Testis (tissue), 2 donors: ENCODE measurements at regions not wholly inside any gene's neighbourhood (a gene's known extent, or its start where the extent isn't known, plus 50 kb on each side); places are given as distances from the start of the nearest gene placed in this dataset.
"Not testable (repeated sequence)": the region's sequence is repeated elsewhere in the genome, so short reads cannot be mapped to it uniquely, and the experiment has no call there.

Experiments used
- DNase-seq: peaks from one replicate; pipeline ENCODE4 v3.0.0-alpha.2; 2019
- H3K27ac ChIP-seq, 2 donors: fragments of 200-600 bp; sonication (generic); one replicate each; pipeline ENCODE4 v1.5.1; 2019
- H3K27me3 ChIP-seq: fragments of 200-600 bp; sonication (generic); one replicate; pipeline ENCODE4 v1.5.1; 2019
- H3K36me3 ChIP-seq: fragments of 200-600 bp; sonication (generic); one replicate; pipeline ENCODE4 v1.5.1; 2017; ENCODE audit warnings: low read depth; ENCODE audit errors: missing control alignments
- H3K4me1 ChIP-seq: fragments of 200-600 bp; sonication (generic); one replicate; pipeline ENCODE4 v1.5.1; 2019
- H3K4me3 ChIP-seq, 2 donors: fragments of 200-600 bp; sonication (generic); one replicate each; pipeline ENCODE4 v1.5.1; 2017 to 2019
- H3K9me3 ChIP-seq: fragments of 200-600 bp; sonication (generic); one replicate; pipeline ENCODE4 v1.5.1; 2017
- POLR2A ChIP-seq: fragments of 450-650 bp; IDR thresholded peaks from one replicate; pipeline ENCODE4 v1.6.1; 2017; ENCODE audit warnings: antibody characterized with exemption, mild to moderate bottlenecking, moderate library complexity
- WGBS, 2 donors: methylation state at CpG; one replicate each; pipeline ENCODE4 v1.1.5; 2018; 5-methylcytosine and 5-hydroxymethylcytosine counted together
- intact Hi-C: fragments of 100-400 bp; cut with DNase I; formaldehyde crosslinking; loops from one replicate; pipeline ENCODE4 v1.15.1; 2023; ENCODE audit warnings: low total_unique reads
- TF ChIP-seq, protein P1 (sequence below), 3 experiments: fragments of 450-650 bp in 2 of 3; fragments of 200-600 bp in 1 of 3; sonication (generic) in 1 of 3; IDR thresholded peaks; one replicate each; pipeline ENCODE4 v1.5.1; 2016 to 2019; ENCODE audit warnings: antibody characterized with exemption in 3 of 3, mild to moderate bottlenecking in 2 of 3, moderate library complexity in 1 of 3

DNA sequence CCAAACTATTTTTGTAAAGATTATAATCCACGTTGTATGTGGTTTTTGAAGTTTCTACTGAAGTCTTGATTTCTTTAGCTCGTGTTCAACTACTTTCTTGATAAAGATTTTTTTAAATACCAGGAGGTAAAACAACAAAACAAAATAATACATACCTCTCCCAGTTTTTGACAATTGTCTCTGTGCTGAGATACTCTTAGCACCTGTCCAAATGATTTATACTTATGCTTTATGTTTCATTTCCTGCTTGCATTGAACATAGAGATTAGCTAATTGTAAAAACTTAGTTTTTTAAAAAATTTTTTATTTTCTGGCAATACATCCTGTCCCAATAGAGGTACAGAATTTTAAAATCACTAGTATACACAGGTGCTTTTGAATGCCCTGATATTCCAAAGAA, 506.9 kb upstream of the ADGRB3 start:
- intact Hi-C loops, result no loop called here
- H3K27ac ChIP-seq, result no peak overlapping the region
- no peaks in the 10 kb centered on the region for H3K27me3 ChIP-seq
- WGBS, 2 donors, result 77 to 79% methylated on average over 2 of the region's 2 CpGs
- no peaks in the 10 kb centered on the region for H3K36me3 ChIP-seq
- H3K4me1 ChIP-seq, result no peaks in the 10 kb centered on the region
- H3K4me3 ChIP-seq, result no peak overlapping the region
- no peak for TF ChIP-seq POLR2A
- TF ChIP-seq, protein P1, sequence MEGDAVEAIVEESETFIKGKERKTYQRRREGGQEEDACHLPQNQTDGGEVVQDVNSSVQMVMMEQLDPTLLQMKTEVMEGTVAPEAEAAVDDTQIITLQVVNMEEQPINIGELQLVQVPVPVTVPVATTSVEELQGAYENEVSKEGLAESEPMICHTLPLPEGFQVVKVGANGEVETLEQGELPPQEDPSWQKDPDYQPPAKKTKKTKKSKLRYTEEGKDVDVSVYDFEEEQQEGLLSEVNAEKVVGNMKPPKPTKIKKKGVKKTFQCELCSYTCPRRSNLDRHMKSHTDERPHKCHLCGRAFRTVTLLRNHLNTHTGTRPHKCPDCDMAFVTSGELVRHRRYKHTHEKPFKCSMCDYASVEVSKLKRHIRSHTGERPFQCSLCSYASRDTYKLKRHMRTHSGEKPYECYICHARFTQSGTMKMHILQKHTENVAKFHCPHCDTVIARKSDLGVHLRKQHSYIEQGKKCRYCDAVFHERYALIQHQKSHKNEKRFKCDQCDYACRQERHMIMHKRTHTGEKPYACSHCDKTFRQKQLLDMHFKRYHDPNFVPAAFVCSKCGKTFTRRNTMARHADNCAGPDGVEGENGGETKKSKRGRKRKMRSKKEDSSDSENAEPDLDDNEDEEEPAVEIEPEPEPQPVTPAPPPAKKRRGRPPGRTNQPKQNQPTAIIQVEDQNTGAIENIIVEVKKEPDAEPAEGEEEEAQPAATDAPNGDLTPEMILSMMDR (IDR thresholded peaks at IDR 0.05), result no peak
- DNase-seq, result no peak
- no peaks in the 10 kb centered on the region for H3K9me3 ChIP-seq

DNA sequence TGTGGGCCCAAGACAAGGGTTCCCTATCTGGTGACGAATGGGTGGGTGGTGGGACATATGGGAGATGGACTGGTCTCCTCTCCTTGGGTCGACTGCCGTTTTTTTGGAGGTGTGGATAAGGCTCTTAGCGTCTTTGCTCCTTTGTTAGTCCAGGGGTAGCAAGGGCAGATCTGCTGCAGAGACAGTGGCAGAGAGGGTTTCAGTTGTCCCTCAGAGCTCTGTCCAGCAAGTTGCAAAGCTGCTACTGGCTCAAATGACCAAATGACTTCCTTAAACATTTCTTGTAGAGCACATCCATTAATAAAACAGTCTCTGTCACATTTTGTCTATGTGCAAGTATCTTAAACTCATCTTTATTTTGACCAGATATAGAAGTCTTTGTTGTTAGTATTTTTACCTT, 508.0 kb upstream of the ADGRB3 start:
- H3K27me3 ChIP-seq, result no peaks in the 10 kb centered on the region
- intact Hi-C loops, result no loop called here
- H3K4me3 ChIP-seq, result no peak overlapping the region
- no peaks in the 10 kb centered on the region for H3K4me1 ChIP-seq
- H3K9me3 ChIP-seq, result no peaks in the 10 kb centered on the region
- no peak for DNase-seq
- WGBS, 2 donors, result 74 to 77% methylated on average over 3 to 4 of the region's 4 CpGs
- no peak overlapping the region for H3K27ac ChIP-seq
- no peak for TF ChIP-seq POLR2A
- TF ChIP-seq, protein P1 (IDR thresholded peaks at IDR 0.05), result no peak
- H3K36me3 ChIP-seq, result no peaks in the 10 kb centered on the region

DNA sequence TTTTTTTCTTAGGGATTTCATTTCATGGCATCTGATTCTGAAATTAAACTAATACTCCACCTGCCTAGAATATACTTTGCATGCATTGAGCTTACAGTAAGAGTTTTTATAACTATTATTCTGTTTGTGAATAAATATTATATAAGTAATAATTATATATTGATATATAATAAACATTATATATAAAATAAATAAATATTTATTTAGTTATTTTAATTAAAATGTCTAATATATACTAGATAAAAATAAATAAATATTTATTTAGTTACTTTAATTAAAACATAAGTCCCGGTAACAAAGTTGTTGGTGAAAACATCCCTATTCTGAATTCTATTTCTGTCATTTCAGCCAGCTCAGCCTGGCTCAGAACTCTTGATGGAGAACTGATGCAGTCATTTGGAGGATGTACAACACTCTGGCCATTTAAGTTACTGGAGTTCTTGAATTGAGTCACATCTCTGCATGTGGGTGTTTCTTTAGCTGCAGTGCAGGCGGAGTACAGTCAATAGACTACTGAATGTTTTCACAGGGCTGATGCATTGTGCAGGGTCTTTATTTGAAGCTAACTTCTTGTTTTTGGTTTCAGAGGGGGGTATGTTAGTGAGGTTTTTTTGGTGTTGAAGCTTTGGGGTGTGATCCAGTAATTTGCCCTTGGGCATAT, 508.9 kb upstream of the ADGRB3 start:
- DNase-seq, result no peak
- Histone ChIP-seq H3K4me1 (no peaks in the 10 kb centered on the region), H3K27me3 (no peaks in the 10 kb centered on the region), H3K9me3 (no peaks in the 10 kb centered on the region), H3K27ac (no peak overlapping the region), H3K4me3 (no peak overlapping the region), H3K36me3 (no peaks in the 10 kb centered on the region)
- intact Hi-C loops, result no loop called here
- no peak for TF ChIP-seq POLR2A
- TF ChIP-seq, protein P1 (IDR thresholded peaks at IDR 0.05), result no peak
- WGBS, 2 donors, result 83 to 94% methylated on average over 2 of the region's 2 CpGs

DNA sequence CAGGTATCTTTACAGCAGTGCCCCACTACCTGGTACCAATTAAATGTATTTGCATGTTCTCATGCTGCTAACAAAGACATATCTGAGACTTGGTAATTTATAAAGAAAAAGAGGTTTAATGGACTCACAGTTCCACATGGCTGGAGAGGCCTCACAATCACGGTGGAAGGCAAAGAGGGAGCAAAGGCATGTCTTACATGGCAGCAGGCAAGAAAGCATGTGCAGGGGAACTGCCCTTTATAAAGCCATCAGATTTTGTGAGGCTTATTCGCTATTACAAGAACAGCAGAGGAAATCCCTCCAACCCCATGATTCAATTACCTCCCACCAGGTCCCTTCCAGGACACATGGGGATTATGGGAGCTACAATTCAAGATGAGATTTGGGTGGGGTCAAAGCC, 512.1 kb upstream of the ADGRB3 start:
- H3K9me3 ChIP-seq, H3K36me3 ChIP-seq, DNase-seq, H3K4me3 ChIP-seq, H3K4me1 ChIP-seq, H3K27ac ChIP-seq, intact Hi-C loops, H3K27me3 ChIP-seq: not testable (repeated sequence)
- WGBS, 2 donors, result 74 to 88% methylated on average over 2 of the region's 2 CpGs

DNA sequence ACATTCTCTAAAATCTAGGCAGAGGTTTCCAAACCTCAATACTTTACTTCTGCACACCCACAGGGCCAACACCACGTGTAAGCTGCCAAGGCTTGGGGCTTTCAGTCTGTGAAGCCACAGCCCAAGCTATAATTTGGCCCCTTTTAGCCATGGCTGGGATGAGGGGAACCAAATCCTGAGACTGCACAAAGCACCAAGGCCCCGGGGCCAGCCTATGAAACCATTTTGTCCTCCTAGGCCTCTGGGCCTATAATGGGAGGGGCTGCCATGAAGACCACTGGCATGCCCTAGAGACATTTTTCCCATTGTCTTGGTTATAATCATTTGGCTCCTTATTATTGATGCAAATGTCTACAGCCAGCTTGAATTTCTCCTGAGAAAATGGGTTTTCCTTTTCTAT, 513.0 kb upstream of the ADGRB3 start:
- intact Hi-C loops, result no loop called here
- H3K27ac ChIP-seq, result no peak overlapping the region
- H3K9me3 ChIP-seq, result no peaks in the 10 kb centered on the region
- WGBS, 2 donors, result 58 to 70% methylated on average over 2 of the region's 2 CpGs
- no peaks in the 10 kb centered on the region for H3K27me3 ChIP-seq
- no peak for DNase-seq
- no peaks in the 10 kb centered on the region for H3K36me3 ChIP-seq
- H3K4me3 ChIP-seq, result no peak overlapping the region
- no peaks in the 10 kb centered on the region for H3K4me1 ChIP-seq
- TF ChIP-seq POLR2A, result no peak
- TF ChIP-seq, protein P1 (IDR thresholded peaks at IDR 0.05), result no peak

DNA sequence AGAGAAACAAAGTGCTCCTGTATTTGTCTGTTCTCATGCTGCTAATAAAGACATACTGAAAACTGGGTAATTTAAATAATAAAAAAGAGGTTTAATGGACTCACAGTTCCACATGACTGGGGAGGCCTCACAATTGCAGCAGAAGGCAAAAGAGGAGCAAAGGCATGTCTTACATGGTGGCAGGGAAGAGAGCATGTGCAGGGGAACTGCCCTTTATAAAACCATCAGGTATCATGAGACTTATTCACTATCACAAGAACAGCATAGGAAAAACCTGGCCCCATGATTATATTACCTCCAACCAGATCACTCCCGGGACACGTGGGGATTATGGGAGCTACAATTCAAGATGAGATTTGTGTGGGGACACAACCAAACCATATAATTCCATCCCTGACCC, 514.1 kb upstream of the ADGRB3 start:
- WGBS, 2 donors, result 91 to 98% methylated on average over 2 of the region's 2 CpGs
- H3K27me3 ChIP-seq, intact Hi-C loops, H3K4me3 ChIP-seq, DNase-seq, H3K27ac ChIP-seq, H3K36me3 ChIP-seq, H3K9me3 ChIP-seq, H3K4me1 ChIP-seq: not testable (repeated sequence)
